ENCODE measurements at regions not wholly inside any gene's neighbourhood (a gene's known extent, or its start where the extent isn't known, plus 50 kb on each side); places are given as distances from the start of the nearest gene placed in this dataset.

DNA sequence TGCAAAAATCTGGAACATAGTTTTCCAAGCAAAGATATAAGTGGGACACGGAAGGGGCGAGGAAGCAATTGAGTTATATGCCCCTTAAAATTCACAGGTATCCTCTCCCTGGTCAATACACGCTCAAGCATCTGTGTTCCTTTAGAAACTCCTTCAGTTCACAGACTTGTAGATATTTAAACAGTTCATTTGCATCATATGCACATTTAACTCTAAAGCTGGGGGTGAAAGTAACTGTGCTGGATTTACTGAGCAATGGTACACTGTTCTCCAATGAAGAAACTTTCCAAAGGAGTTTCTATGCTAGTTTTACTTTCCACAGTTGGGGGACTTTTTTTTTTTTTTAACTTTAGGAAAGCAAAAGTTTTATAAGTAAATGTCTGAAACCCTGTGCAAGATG is 293.0 kb upstream of the TNP1 start:
- no peaks in the 10 kb centered on the region for H3K9me3 ChIP-seq (ENCODE audit: control insufficient read depth, insufficient read depth, low read length)
- no peaks in the 10 kb centered on the region for H3K36me3 ChIP-seq (ENCODE audit: control insufficient read depth, low read length)
- no peaks in the 10 kb centered on the region for H4K20me1 ChIP-seq (ENCODE audit: control insufficient read depth, insufficient read depth, low read depth, low read length)
- no peaks in the 10 kb centered on the region for H3K79me2 ChIP-seq (ENCODE audit: control insufficient read depth, low read length)
- TF ChIP-seq EZH2phosphoT487 (IDR thresholded peaks at IDR 0.05; ENCODE audit: borderline replicate concordance, low read length), result no peak
- TF ChIP-seq, protein P1, sequence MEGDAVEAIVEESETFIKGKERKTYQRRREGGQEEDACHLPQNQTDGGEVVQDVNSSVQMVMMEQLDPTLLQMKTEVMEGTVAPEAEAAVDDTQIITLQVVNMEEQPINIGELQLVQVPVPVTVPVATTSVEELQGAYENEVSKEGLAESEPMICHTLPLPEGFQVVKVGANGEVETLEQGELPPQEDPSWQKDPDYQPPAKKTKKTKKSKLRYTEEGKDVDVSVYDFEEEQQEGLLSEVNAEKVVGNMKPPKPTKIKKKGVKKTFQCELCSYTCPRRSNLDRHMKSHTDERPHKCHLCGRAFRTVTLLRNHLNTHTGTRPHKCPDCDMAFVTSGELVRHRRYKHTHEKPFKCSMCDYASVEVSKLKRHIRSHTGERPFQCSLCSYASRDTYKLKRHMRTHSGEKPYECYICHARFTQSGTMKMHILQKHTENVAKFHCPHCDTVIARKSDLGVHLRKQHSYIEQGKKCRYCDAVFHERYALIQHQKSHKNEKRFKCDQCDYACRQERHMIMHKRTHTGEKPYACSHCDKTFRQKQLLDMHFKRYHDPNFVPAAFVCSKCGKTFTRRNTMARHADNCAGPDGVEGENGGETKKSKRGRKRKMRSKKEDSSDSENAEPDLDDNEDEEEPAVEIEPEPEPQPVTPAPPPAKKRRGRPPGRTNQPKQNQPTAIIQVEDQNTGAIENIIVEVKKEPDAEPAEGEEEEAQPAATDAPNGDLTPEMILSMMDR (IDR thresholded peaks at IDR 0.05; ENCODE audit: low read depth, low read length, poor library complexity, severe bottlenecking), result no peak
- H3K27me3 ChIP-seq (ENCODE audit: control insufficient read depth, low read length), result no peaks in the 10 kb centered on the region
- no peaks in the 10 kb centered on the region for H3K9me2 ChIP-seq (replicated peaks; ENCODE audit: control insufficient read depth, low read length)
- H3K4me3 ChIP-seq (ENCODE audit: low read length), result no peak overlapping the region
- no peak overlapping the region for H3K27ac ChIP-seq (ENCODE audit: low read depth, low read length)
- H3K4me2 ChIP-seq (ENCODE audit: low read length), result no peak overlapping the region
- no peaks in the 10 kb centered on the region for H3K4me1 ChIP-seq (ENCODE audit: control insufficient read depth, low read length)
- H3F3A ChIP-seq (ENCODE audit: control insufficient read depth, insufficient read depth), result no peaks in the 10 kb centered on the region

DNA sequence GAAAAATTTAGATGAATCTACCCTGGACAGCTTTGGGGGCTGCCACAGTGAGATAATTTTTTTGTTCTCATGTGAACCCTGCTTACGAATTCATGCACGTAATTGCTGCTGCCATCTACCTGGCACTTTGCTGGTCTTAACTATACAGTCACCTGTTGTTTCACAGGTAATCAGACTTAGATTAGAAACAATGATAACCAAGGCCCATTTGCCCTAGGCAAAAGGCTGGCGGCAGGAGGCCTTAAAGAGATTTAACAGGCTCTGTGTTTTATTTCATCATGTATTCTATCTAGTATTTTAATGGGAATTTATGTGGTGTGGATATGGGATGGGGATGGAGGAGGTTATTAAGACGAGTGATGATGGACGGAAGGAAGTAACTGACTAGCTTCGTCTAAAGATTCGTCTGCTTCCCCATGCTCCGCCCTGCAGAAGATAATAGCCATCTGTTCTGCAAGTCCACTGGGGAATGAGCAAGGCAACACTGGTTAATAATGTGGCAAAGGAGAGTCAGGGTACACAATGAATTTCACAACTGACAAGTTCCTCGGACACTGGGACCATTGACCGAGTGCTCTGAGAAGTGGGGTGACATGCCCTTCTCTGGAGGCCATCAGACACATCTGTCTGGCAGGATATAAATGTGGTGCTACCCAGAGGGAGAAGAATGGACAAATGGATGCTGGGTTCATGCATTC is 291.8 kb upstream of the TNP1 start:
- Histone ChIP-seq H3K27me3 (ENCODE audit: control insufficient read depth, low read length) (no peaks in the 10 kb centered on the region), H3K4me3 (ENCODE audit: low read length) (no peak overlapping the region), H3K27ac (ENCODE audit: low read depth, low read length) (no peak overlapping the region), H3K9me2 (replicated peaks; ENCODE audit: control insufficient read depth, low read length) (no peaks in the 10 kb centered on the region), H3F3A (ENCODE audit: control insufficient read depth, insufficient read depth) (no peaks in the 10 kb centered on the region), H3K36me3 (ENCODE audit: control insufficient read depth, low read length) (no peaks in the 10 kb centered on the region), H3K4me1 (ENCODE audit: control insufficient read depth, low read length) (no peaks in the 10 kb centered on the region), H3K79me2 (ENCODE audit: control insufficient read depth, low read length) (no peaks in the 10 kb centered on the region), H4K20me1 (ENCODE audit: control insufficient read depth, insufficient read depth, low read depth, low read length) (no peaks in the 10 kb centered on the region), H3K4me2 (ENCODE audit: low read length) (no peak overlapping the region), H3K9me3 (ENCODE audit: control insufficient read depth, insufficient read depth, low read length) (no peaks in the 10 kb centered on the region)
- no peak for TF ChIP-seq EZH2phosphoT487 (IDR thresholded peaks at IDR 0.05; ENCODE audit: borderline replicate concordance, low read length)
- TF ChIP-seq, protein P1 (IDR thresholded peaks at IDR 0.05; ENCODE audit: low read depth, low read length, poor library complexity, severe bottlenecking), result no peak

DNA sequence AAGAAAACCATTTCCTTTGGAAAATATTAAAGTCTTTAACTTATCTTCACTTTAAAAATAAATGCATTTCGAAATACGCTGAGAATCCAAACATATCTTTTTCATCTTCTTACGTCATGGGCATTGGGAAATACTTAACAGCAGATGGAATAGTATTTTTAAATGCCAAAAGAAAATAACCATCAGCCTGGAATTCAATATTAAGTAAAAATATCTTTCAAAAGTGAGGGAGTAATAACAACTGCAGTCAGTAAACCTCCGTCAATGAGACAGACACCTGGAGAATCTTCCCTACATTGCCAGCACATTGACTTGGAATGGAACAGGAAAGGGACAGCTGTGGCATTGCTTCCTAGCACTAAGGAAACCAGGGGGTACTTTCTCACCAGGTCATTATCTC is 290.4 kb upstream of the TNP1 start:
- Histone ChIP-seq H3K9me3 (ENCODE audit: control insufficient read depth, insufficient read depth, low read length) (no peaks in the 10 kb centered on the region), H3K9me2 (replicated peaks; ENCODE audit: control insufficient read depth, low read length) (no peaks in the 10 kb centered on the region), H3K36me3 (ENCODE audit: control insufficient read depth, low read length) (no peaks in the 10 kb centered on the region), H3F3A (ENCODE audit: control insufficient read depth, insufficient read depth) (no peaks in the 10 kb centered on the region), H3K27ac (ENCODE audit: low read depth, low read length) (no peak overlapping the region), H3K27me3 (ENCODE audit: control insufficient read depth, low read length) (no peaks in the 10 kb centered on the region), H3K4me3 (ENCODE audit: low read length) (no peak overlapping the region), H3K4me2 (ENCODE audit: low read length) (no peak overlapping the region), H3K4me1 (ENCODE audit: control insufficient read depth, low read length) (no peaks in the 10 kb centered on the region), H3K79me2 (ENCODE audit: control insufficient read depth, low read length) (no peaks in the 10 kb centered on the region), H4K20me1 (ENCODE audit: control insufficient read depth, insufficient read depth, low read depth, low read length) (no peaks in the 10 kb centered on the region)
- no peak for TF ChIP-seq EZH2phosphoT487 (IDR thresholded peaks at IDR 0.05; ENCODE audit: borderline replicate concordance, low read length)
- TF ChIP-seq, protein P1 (IDR thresholded peaks at IDR 0.05; ENCODE audit: low read depth, low read length, poor library complexity, severe bottlenecking), result no peak

All from DOHH2 (cell line).